COR-L47 (cell line): ENCODE measurements at regions not wholly inside any gene's neighbourhood (a gene's known extent, or its start where the extent isn't known, plus 50 kb on each side); places are given as distances from the start of the nearest gene placed in this dataset.
"Not testable (repeated sequence)": the region's sequence is repeated elsewhere in the genome, so short reads cannot be mapped to it uniquely, and the experiment has no call there.

Source experiments
- DNase-seq: peaks from one replicate; lab custom pipeline; 2025; lab: John Stamatoyannopoulos, UW

DNA sequence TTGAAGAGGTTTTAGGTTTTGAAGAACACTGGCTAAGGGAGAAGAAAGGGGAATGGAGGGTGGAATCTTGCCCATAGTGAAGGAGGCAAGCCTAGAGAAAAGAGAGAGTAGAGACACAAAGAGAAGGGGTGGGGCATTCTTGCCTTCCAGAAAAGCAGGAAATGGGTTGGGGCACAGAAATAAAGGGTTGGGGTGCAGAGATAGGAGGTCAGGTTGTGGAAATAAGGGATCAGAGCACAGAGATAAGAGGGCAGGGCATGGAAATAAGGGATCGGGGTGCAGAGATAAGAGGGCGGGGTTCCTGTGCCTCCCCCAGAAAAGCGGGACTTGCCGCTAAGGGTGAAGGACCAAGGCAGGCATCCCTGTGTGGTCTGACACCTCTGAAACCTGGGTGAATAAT, 69.9 kb downstream of the ALG1L2 start:
- not testable (repeated sequence) for DNase-seq

DNA sequence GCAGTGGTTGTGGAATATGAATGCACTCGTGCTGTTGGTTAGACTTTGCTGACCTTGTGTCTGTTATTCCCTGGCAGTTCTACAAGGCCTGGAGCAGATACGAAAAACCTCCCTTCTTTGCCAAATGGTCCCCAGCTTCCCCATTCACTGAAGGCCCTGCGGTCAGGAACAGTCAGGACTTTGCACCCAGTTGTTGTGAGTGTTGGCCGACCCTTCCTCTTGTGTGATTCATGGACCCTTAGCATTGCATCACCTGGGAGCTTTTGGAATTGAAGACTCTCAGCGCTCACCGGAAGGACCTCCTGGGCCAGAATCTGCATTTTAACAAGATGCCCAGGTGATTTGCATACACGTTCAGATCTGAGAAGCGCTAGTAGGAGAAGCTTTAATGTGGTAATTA, 71.6 kb downstream of the ALG1L2 start:
- not testable (repeated sequence) for DNase-seq

DNA sequence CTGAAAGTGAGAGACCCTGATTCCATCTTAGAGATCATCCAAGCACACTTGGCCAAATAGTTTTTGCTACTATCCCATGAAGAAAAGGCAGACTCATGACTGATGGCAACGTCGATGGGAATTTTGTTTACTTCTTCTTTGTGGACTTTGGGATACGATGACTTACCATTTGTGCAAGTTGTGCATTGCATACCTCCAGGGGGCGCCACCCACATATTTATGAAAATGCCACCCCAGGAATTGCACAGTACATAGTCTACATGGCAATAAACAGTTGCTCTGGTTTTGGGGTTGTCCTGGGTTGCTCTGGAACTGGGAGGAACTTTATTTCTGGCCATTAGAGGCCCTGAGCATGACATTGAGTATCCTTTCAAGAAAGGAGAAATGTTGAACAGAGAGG, 73.8 kb downstream of the ALG1L2 start:
- not testable (repeated sequence) for DNase-seq

DNA sequence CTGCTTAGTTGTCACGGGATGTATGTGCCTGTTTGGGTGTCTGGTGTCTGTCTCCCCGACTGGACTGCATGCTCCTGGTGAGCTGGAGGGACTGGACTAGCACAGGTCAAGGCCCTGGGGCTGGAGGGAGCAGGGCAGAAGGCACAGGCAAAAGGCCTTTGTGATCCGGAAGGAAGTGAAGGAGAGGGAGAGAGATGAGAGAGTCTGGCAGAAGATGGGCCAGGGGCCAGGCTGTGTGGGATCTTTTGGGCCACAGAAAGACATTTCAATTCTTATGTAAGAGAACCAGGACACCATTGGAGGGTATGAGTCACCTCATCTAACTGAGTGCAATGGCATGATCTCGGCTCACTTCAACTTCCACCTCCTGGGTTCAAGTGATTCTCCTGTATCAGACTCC, 85.2 kb downstream of the ALG1L2 start:
- not testable (repeated sequence) for DNase-seq

DNA sequence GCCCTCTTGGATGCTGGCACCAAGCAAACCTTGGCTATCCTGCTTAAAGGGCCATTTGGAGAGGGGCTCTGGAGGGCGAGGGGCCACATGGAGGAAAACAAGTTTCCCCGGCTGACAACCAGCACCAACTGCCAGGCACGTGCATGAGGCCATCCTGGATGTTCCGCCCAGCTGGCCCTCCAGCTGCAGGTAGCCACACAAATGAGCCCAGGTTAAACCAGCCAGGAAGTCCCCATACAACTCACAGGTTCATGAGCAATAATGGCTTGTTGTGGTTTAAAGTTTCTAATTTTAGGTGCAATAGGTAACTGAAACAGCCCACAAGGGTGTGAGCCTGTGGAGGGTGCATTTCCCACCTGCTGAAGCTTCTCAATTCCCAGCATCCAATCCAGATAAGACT, 93.6 kb downstream of the ALG1L2 start:
- DNase-seq: not testable (repeated sequence)

DNA sequence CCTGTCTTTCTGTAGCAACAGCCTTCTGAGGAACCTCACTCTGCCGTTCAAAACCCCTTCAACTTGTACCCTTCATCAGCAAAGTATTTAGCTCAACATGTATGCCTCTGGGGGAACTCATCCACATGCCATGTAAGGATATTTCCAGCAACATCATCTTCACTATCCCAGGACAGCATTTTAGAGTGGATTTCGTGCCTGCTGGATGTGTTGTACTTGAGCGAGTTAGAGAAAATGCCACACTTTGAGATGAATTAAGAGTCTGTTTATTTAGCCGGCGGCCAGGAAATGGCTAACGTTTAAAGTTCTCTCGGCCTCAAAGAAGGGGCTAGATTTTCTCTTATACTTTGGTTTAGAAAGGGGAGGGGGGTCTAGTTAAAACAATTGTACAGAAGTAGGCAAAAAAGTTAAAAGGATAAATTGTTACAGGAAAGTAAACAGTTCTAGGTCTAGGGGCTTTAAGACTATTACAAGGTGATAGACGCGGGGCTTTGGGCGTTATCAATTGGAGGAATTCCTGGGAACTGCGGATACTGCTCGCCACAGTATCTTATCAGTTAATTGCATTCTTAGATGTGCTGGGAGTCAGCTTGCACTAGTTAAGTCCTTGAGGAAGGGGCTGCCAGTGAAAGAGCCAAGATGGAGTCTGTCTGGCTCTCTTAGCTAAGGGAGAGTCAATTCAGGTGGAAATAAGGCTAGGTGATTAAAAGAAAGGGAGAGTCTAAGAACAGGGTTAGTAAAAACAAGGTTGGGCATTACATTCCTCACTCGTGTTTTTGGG, 95.0 kb downstream of the ALG1L2 start:
- DNase-seq: not testable (repeated sequence)

DNA sequence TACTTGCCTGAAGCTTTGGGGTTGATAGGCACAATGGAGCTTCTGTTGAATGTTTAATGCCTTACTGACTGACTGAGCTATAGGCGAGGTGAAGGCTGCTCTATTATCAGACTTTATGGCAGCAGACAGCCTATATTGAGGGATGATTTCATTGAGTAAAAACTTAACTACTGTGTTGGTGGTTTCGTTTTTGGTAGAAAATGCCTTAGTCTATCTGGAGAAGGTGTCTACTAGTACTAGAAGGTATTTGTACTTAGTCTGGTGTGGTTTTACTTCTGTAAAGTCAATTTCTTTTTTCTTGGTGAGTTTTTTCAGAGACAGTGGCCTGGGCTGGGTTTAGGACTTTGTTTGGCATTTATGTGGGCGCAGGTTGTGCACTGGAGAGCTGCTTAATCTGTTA, 97.2 kb downstream of the ALG1L2 start:
- DNase-seq: not testable (repeated sequence)

DNA sequence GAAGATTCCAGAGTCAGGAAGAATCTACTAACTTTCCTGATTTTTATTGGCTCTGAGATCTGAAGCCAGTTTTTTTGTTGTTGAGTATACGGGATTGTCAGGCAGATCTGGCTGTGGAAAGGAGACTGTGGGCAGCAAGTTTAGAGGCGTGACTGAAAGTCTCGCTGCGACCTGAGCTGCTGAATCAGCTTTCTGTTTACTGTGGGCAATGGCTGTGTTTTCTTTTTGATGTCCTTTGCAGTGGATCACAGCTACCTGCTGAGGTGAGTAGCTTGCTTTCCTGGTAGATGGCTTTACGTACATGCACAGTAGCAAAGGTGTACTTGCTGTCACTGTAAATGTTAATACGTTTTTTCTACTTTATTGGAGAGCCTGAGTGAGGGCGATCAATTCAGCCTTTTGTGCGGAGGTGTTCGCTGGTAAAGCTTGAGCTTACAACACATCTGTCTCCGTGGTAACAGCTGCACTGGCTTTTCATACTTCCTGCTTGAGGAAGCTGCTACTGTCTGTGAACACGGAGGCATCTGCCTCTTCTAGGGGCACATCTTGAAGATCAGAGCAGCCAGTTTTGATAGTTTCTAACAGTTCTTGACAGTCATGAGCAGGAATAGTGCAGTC, 97.8 kb downstream of the ALG1L2 start:
- not testable (repeated sequence) for DNase-seq

DNA sequence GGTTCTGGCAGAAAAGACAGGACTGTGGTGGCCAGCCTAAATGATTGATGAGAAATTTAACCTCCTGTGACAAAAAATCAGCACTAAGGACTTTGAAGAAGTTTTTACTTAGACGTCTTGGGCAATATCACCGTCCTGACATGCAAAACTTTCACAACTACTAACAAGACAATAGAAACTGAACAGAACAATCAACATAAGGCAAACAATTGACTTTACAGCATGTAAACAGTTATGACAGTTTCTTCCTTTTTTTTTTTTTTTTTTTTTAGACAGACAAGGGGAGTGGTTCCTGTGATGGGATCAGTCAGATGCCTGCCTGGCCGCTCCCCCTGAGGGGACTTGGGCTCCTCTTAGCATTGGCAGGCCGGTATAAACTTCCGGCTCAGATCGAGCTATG, 100.8 kb downstream of the ALG1L2 start:
- DNase-seq: not testable (repeated sequence)

DNA sequence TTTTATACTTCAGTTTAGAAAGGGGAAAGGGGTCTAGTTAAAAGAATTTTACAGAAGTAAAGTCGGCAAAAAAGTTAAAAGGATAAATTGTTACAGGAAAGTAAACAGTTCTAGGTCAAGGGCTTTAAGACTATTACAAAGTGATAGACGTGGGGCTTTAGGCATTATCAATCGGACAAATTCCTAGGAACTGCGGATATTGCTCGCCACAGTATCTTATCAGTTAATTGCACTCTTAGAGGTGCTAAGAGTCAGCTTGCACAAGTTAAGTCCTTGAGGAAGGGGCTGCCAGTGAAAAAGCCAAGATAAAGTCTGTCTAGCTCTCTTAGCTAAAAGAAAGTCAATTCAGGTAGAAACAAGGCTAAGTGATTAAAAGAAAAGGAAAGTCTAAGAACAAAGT, 102.1 kb downstream of the ALG1L2 start:
- DNase-seq: not testable (repeated sequence)

DNA sequence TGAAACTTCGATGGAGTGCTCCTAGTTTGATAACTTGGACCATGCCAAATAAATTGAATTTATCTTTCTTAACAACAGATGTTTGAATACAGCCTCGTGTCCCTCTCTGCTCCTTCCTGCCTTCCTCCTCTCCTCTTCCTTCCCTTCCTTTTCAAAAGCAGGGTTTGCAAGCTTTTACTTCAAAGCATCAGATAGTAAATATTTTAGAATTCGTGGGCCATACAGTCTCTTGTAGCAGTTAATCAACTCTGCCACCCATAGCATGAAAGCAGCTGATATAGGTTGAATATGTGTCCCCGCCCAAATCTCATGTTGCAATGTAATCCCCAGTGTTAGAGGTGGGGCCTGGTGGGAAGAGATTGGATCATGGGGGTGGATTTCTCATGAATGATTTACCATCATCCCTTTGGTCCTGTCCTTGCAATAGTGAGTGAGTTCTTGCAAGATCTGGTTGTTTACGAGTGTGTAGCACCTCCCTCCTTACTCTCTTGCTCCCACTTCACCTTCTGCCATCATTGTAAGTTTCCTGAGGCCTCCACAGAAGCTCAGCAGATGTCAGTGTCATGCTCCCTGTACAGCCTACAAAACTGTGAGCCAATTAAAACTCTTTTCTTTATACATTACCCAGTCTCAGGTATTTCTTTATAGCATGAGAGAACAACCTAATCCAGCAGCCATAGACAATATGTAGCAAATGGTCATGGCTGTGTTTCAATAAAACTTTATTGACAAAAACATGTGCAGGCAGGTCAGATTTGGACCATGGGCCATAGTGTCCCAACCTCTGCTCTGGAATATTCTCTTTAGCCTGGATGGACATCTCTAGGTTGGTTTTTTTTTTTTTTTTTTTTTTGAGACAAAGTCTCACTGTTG, 102.8 kb downstream of the ALG1L2 start:
- not testable (repeated sequence) for DNase-seq

DNA sequence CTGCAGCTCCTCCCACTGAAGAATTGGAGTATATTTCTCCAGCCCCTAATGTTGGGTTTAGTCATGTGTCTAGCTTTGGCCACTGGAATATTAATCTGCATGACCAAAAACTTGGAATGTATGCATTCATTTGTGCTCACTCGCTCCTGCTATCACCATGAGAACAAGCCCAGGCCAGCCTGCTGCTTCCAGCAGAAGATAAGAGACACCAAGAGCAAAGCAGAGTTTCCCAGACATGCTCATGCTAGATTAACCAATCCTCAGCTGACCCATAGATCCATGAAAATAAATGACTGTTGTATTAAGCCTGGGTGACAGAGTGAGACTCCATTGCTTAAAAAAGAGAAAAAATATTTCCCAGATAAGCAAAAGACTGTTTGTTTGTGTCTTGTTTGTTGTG, 119.6 kb downstream of the ALG1L2 start:
- DNase-seq: not testable (repeated sequence)

DNA sequence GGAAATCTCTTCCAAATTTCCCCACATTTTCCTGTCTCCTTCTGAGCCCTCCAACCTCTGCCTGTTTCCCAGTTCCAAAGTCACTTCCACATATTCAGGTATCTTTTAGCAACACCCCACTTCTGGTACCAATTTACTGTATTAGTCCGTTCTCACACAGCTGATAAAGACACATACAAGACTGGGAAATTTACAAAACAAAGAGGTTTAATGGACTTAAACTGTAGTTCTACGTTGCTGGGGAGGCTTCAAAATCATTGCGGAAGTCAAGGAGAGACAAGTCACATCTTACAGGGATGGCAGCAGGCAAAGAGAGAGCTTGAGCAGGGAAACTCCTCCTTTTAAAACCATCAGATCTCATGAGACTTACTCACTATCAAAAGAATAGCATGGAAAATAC, 122.0 kb downstream of the ALG1L2 start:
- not testable (repeated sequence) for DNase-seq

DNA sequence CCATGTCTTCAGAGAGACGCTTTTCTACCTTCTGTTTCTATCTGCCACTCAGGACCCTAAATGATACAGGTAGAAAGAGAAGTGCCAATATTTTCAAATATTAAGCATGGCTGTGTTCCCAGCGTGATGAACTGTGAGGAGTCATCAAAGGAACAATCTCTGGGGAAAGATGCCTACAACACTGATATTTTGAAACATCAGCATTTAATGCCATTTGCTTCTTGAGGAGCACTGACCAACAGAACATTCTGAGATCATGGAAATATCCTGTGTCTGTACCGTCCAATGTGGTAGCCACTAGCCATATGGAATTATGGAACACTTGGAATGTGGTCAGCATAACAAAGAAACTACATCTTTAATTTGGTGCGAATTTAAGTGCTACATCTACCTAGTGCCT, 117.9 kb upstream of the COL6A5 start:
- no peak for DNase-seq

DNA sequence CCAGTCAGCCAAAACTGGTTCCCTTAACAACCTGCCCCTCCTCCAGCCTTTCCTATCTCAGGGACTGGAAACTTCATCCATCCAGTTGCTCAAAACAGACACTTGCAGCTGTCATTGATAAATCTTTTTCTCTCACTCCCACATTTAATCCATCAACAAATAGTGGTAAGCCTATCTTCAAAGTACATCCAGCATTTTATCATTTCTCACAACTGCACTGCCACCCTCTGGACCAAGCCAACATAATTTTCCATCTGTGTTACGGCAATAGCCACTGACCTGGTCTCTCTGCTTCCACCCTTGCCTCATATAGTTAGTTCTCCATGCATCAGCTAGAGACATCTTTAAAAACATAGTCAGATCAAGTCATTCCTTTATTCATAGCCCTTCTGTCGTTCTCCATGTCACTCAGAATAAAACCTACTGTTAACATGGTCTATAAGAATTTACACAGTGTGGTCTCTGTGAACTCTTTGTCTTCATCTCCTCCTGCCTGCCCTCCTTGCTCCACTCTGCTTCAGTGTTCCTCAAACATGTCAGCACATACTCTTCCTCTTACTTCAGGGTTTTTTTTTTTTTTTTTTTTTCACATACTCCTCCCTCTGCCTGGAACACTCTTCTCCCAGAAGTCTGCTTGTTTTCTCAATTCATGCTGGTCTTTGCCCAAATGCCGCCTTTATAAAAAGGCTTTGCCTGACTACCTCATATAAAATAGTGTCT, 102.5 kb upstream of the COL6A5 start:
- peak; percentile 6 for DNase-seq

DNA sequence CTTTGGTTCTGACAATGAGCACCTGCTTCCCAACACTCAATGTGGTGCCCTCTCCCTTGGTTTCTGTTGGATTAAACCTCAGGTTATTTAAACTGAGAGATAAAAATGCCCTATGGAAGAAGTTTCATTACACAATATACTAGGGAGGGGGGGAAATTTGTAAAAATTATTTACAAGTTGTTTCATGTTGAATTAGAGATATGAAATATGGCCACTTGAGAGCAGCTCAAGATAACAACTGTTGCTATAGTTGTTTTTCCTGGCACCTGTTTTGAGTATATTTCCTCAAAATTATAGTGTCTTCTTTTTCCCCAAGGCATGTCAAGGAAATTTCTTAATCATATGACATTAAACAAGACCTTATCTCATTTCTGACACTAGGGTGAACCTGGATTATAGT, 101.7 kb upstream of the COL6A5 start:
- no peak for DNase-seq

DNA sequence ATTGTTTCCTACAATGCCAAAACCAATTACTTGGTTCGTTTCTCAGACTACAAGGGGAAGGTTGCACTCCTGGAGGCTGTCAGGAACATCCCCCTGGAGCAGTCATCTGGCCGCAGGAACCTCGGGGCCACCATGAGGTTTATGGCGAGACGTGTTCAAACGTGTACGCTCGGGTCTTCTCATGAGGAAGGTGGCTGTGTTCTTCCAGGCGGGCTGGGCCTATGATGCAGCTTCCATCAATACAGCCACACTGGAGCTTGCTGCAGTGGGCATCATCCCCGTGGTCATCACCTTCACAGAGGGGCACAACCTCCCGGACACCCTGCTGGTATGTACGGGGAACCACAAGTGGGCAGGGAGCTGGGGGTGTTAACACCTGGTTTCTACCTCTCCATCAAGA, 94.5 kb upstream of the COL6A5 start:
- no peak for DNase-seq

DNA sequence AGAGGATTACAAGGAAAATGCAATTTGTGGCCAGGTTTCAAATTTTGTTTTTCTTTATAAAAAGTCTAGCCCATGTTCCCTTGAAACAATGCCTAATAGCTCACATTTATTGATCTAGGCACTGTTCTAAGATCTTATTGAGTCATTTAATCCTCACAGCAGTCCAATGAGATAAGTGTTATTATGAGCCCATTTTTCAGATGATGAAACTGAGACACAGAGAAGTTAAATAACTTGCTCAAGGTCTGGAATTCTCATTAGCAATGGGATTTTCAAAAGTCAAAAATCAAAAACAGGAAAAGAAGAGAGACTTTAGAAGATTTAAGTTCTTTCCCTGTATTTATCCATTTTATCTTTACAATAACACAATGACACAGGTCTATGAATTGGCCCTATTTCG, 90.0 kb upstream of the COL6A5 start:
- DNase-seq: no peak

DNA sequence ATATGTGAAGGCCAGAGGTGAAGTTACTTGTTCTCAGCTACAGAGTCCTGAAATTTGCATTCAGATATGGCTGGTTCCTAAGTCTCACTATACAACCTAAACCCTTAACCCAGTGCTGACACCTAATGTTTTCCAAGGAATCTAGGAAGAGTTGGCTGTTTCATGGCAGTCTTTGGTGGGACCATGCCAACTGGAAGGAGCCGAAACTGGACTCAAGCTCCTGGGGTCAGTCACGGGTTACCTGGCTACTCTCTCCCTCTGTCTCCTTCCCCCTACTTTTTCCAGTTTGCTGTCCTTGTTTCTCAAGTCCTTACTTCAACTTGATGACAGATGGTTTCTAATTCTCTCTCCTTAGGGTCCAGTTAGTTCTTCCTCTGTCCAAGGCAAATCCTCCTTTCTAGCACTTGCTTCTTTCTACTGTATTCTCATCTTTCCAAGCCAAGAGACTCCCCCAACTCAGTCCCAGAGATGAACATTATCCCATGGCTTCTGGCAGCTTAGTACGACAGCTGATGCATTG, 88.6 kb upstream of the COL6A5 start:
- DNase-seq: no peak

DNA sequence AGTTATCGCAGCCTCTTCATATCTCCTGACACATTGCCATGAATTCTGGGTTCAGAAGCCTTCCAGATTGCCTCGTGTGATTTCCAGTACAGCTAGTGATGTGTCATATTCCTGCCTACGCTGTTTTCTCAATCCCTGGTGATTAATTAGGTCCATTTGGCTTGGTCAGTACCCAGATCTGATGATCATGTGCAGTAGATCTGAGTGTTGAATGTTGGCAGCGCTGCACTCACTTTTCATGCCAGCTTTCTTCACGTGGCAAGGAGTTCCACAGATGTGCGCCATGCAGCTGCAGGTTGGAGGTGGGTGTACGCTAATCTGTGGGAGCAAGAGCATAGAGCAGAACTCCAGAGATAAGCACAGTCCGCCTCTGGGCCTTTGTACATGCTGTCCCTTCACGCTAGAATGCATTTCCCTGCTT, 86.9 kb upstream of the COL6A5 start:
- no peak for DNase-seq

DNA sequence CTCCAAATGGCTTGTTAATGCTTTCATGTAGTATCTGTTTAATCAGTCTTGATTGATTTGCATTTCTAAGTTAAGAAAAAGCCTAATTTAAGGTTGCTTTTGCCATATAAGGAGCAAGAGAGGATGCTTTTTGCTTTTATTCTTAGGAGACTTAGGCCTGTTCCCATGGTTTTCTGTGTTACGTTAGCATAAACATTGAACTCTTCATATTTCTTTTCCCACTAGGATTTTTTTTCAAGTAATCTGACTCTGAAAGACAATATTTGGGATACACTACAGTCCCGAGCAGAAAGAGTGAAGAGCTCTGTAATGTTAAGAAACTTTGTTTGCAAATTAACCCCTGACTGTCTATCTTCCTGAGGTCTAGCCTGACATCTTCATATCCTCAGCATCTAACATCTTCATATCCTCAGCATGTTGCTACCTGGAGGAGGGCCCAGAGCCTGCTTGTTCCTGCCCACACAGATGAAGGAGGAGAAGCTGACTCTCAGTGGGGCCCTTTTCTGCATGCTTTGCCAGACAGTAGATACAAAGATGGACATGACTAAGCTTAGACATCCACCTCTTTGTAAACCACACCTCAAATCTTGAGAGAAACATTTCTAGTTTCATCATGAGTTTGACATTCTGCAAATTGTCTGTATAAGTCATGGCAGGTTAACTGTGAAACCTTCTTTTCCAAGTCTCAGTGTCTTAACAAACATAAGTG, 86.2 kb upstream of the COL6A5 start:
- DNase-seq: no peak
